NCI-H82 treated with DMSO at 0.1 percent for 48 hours (cell line): ENCODE measurements at regions not wholly inside any gene's neighbourhood (a gene's known extent, or its start where the extent isn't known, plus 50 kb on each side); places are given as distances from the start of the nearest gene placed in this dataset.

Experiments
- DNase-seq: peaks from one replicate; lab custom pipeline; 2025; ENCODE audit not compliant: unreplicated experiment; lab: John Stamatoyannopoulos, UW

DNA sequence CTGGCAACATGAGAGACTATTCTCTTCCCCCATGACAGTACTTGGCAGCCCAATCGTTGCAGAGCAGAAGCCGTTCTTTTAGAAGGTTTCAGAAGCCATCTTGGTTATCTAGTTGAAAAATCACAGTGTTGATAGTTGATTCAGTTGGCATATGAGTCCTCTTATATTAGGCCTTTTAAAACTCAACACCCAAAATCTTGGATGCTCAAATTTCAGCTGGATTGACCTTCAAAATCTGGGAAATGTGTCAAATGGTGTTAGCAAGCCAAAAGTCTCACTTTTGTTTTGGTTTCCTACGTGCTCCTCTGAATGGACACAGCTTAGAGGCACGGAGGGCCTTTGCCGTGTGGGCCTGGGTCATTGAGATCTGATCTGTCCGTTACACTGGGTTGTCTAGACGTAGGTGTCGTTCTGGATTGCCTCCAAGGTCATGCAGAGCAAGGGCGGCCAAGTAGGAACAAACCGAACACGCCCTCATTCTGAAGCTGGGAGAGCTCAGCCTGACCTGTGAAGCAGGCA is 59.3 kb upstream of the BMPER start:
- DNase-seq, result no peak

- DNase-seq, result no peak
Measured at GRCh38 chr7:33849004-33849403, 56.3 kb upstream of the BMPER start.

DNA sequence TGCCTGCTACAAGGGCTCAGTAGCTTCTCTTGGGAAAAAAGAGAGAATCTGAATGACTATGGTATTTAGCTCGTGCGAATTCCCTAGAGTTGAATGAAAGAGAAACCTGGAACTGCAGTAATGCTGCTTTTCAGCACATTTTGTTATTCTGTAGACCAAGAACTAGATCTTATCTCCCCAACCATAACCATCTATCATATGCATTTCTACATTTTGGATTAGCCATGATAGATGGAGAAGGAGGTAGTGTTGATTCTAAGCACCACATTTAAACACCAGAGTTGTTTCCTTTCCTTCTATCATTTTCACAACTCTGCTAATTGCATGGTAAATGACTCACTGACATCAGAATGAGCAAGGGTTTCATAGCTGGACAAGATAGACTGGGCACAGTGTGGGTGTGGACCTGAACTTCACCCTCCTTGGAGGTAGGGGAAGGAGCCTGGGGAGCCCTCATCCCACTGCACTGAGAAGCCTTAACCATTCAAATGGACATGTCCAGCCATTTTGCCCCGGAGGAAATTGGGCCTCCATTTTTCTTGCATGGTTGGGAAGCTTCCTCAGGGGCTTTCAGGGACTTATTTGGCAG is 55.3 kb upstream of the BMPER start:
- no peak for DNase-seq

DNA sequence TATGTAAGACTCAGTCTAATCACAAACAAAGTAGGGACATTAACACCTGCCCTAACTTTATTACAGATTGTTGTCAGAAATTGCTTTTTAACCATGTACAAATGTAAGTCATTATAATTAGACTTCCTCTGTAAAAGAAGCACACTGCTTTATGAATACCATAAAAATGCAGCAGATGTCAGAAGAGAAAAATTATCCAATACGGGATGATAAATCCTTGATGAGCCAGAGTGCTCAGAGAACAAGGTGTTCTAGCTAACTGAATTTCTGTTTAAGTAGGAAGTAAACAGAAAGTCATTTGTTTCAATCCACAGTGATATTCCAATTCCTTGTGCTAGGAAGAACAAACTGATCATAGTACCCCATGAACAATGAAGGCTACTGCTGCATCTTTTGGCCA is 54.6 kb upstream of the BMPER start:
- DNase-seq, result no peak

DNA sequence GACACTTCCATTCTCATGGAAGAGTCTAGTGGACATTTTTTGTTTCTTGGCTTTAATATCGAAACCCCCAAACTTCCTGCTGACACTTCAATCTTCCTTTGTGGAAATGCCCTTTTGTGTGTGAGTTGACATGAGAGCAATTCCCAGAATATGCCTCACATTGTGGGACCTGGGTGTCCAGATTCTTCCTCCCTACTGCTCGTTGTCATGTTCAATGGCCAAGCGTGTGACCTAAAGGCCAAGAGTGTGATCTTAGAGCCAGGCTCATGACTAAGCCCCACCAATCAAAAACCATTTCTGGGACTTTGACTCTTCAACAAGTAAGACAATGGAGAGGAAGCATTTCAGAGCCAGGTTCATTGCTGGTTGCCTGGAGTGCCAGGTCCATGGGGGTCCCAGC is 52.5 kb upstream of the BMPER start:
- DNase-seq, result no peak

GRCh38 chr7:33853361-33854062 is 51.8 kb upstream of the BMPER start:
- no peak for DNase-seq

DNA sequence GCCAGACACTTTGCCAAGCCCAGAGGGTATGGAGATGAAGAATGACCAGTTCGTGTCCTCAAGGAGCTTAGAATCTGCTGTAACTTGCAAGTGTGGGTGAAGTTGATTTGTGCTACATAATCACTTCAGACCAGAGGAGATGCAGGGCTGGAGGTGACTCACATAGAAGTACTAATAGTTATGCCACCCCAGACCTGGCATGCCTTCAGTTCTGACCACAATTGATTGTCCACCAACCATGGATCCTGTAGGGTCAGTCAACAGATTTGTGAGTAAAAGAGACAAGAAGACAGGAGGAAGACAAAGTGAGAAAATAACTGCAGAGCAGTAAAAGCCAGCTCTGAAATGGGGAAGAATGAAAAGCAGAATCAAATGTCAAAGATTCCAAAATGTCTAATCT is 51.2 kb upstream of the BMPER start:
- no peak for DNase-seq

DNA sequence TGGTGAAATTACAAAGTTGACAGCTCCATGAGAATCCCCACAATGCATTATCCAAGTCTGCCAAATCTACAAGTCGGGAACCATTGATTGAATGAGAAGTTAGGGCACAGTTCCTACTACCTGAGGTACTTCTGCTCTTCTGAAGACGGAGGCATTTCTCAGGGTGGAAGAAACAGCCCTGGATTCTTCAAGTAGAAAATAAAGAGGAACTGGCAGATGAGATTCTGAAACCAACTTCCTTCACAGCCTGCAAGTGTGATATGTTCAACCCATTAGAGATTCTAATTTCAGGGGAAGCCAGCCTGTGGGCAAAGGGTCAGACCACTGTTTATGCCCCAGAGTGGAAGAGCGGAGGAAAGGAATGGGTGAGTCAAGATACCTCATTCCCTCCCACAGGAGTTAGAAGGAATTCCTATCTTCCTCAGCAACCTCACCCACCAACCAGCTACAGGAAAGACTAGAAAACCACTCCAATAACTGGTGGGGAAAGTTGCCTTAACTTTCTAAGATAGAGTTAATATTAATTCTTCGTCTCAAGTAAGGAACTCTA is 50.5 kb upstream of the BMPER start:
- DNase-seq, result no peak
